RWPE2 (cell line): ENCODE measurements at regions not wholly inside any gene's neighbourhood (a gene's known extent, or its start where the extent isn't known, plus 50 kb on each side); places are given as distances from the start of the nearest gene placed in this dataset.

Source experiments
- ATAC-seq: fragments of 200-7000 bp; cut with Tn5 transposase; 3 replicates; pipeline ENCODE4 v1.9.1; 2021; ENCODE audit warnings: low read depth
- DNase-seq: peaks from one replicate; pipeline ENCODE4 v3.0.0-alpha.2; 2020; ENCODE audit warnings: low spot score
- H3K27ac ChIP-seq: fragments of 450-650 bp; 2 replicates; pipeline ENCODE4 v1.5.1; 2017; ENCODE audit warnings: mild to moderate bottlenecking; ENCODE audit not compliant: poor library complexity, severe bottlenecking
- H3K27me3 ChIP-seq: fragments of 250-450 bp; sonication (Bioruptor Pico); 2 replicates; pipeline ENCODE4 v1.5.1; 2021; ENCODE audit warnings: mild to moderate bottlenecking, moderate library complexity; ENCODE audit not compliant: insufficient read depth, poor library complexity, severe bottlenecking
- H3K36me3 ChIP-seq: fragments of 250-450 bp; sonication (Bioruptor Pico); 2 replicates; pipeline ENCODE4 v1.5.1; 2020; ENCODE audit warnings: low read depth, mild to moderate bottlenecking, moderate library complexity
- H3K4me1 ChIP-seq: fragments of 250-450 bp; sonication (Bioruptor Pico); 2 replicates; pipeline ENCODE4 v1.5.1; 2021; ENCODE audit warnings: mild to moderate bottlenecking, moderate library complexity; ENCODE audit not compliant: insufficient read depth, poor library complexity, severe bottlenecking
- H3K4me3 ChIP-seq: fragments of 250-450 bp; sonication (Bioruptor Pico); 2 replicates; pipeline ENCODE4 v1.5.1; 2021; ENCODE audit warnings: mild to moderate bottlenecking, moderate library complexity; ENCODE audit not compliant: severe bottlenecking
- H3K9me3 ChIP-seq: fragments of 250-450 bp; sonication (Bioruptor Pico); 2 replicates; pipeline ENCODE4 v1.5.1; 2021; ENCODE audit warnings: mild to moderate bottlenecking, moderate library complexity; ENCODE audit not compliant: severe bottlenecking
- CTCF ChIP-seq: fragments of 450-650 bp; IDR thresholded peaks from one replicate; pipeline ENCODE4 v1.5.1; 2017; ENCODE audit warnings: mild to moderate bottlenecking, moderate library complexity; ENCODE audit not compliant: poor library complexity, severe bottlenecking

- TF ChIP-seq CTCF, result no peak
- no peak overlapping the region for H3K4me3 ChIP-seq
- no peak overlapping the region for H3K27ac ChIP-seq
- H3K4me1 ChIP-seq, result no peaks in the 10 kb centered on the region
- no peaks in the 10 kb centered on the region for H3K27me3 ChIP-seq
- no peaks in the 10 kb centered on the region for H3K36me3 ChIP-seq
- ATAC-seq (peak; percentile 21; the same call in 1 of the 3 replicates), DNase-seq (no peak)
- no peaks in the 10 kb centered on the region for H3K9me3 ChIP-seq
These were observed 193.1 kb upstream of the IRX6 start for GRCh38 chr16:55130911-55131310.

GRCh38 chr16:55133654-55134053, 190.3 kb upstream of the IRX6 start:
- H3K27me3 ChIP-seq, result no peaks in the 10 kb centered on the region
- no peak for TF ChIP-seq CTCF
- ATAC-seq, result no peak

DNA sequence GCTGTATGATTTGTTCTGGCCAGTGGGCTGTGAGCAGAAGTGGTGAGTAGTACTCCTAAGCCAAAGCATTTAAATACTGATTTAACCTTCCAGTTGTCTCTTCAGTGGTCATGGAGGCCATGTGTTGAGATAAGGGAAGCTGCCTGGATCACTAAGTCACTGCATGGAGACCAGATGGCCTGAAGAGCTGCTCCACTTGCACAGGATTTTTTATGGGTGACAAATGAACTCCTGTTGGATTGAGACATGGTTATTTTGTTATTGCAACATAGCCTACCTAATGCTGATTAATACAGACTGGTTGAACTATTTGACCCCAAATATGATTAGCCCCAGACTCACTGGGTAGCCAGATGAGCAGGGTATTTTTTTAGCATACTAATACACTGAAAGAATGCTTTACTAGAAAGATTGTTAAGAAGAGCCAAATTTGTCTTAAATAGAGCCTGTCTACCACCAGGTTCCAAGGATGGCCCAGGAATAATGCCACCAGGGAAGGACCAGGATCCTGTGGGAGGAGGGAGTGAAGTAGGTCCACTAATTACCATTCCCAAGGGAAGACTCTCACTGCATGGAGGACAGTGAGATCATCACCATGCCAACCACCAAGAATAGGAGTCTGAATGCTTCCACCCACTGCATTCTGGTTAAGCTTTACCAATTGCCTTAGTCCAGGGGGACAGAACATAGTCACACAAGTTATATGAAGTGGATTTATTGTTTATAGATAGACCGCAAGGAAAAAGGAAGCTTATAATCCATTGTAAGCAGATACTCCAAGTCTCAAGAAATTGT, 187.4 kb upstream of the IRX6 start:
- ATAC-seq (no peak), DNase-seq (no peak)
- no peak for TF ChIP-seq CTCF
- no peak overlapping the region for H3K4me3 ChIP-seq
- H3K27ac ChIP-seq, result no peak overlapping the region
- H3K9me3 ChIP-seq, result no peaks in the 10 kb centered on the region
- H3K4me1 ChIP-seq, result no peaks in the 10 kb centered on the region
- H3K27me3 ChIP-seq, result no peaks in the 10 kb centered on the region
- H3K36me3 ChIP-seq, result no peaks in the 10 kb centered on the region

More at GRCh38 chr16:55133654-55134053, 190.3 kb upstream of the IRX6 start:
- Histone ChIP-seq H3K4me1 (no peaks in the 10 kb centered on the region), H3K27ac (no peak overlapping the region), H3K9me3 (no peaks in the 10 kb centered on the region), H3K4me3 (no peak overlapping the region), H3K36me3 (no peaks in the 10 kb centered on the region)
- DNase-seq, result no peak

GRCh38 chr16:55138298-55138697, 185.7 kb upstream of the IRX6 start:
- no peak for ATAC-seq

More at GRCh38 chr16:55138298-55138697, 185.7 kb upstream of the IRX6 start:
- no peak for DNase-seq
- Histone ChIP-seq H3K36me3 (no peaks in the 10 kb centered on the region), H3K27me3 (no peaks in the 10 kb centered on the region), H3K4me3 (no peak overlapping the region), H3K4me1 (no peaks in the 10 kb centered on the region), H3K9me3 (no peaks in the 10 kb centered on the region), H3K27ac (no peak overlapping the region)
- no peak for TF ChIP-seq CTCF
